Glutamatergic neuron (in vitro differentiated cells): ENCODE measurements at regions not wholly inside any gene's neighbourhood (a gene's known extent, or its start where the extent isn't known, plus 50 kb on each side); places are given as distances from the start of the nearest gene placed in this dataset.

ENCODE experiments used
- DNase-seq: peaks from one replicate; pipeline ENCODE4 v3.0.0; 2022
- H3K27ac Mint-ChIP-seq: one replicate; pipeline ENCODE4 v1.8.0; 2020; ENCODE audit warnings: mild to moderate bottlenecking, mixed read lengths, inconsistent platforms; ENCODE audit not compliant: unreplicated experiment
- H3K27me3 Mint-ChIP-seq: one replicate; pipeline ENCODE4 v1.8.0; 2020; ENCODE audit warnings: mild to moderate bottlenecking, moderate library complexity, mixed read lengths, inconsistent platforms; ENCODE audit not compliant: unreplicated experiment
- H3K36me3 Mint-ChIP-seq: one replicate; pipeline ENCODE4 v1.8.0; 2020; ENCODE audit warnings: mild to moderate bottlenecking, mixed read lengths, inconsistent platforms; ENCODE audit not compliant: unreplicated experiment
- H3K4me1 Mint-ChIP-seq: one replicate; pipeline ENCODE4 v1.8.0; 2020; ENCODE audit warnings: mild to moderate bottlenecking, low read depth, mixed read lengths, inconsistent platforms; ENCODE audit not compliant: unreplicated experiment
- H3K4me3 Mint-ChIP-seq: one replicate; pipeline ENCODE4 v1.8.0; 2020; ENCODE audit warnings: mild to moderate bottlenecking, mixed read lengths, inconsistent platforms; ENCODE audit not compliant: unreplicated experiment
- H3K9me3 Mint-ChIP-seq: one replicate; pipeline ENCODE4 v1.8.0; 2020; ENCODE audit warnings: mild to moderate bottlenecking, moderate library complexity, mixed read lengths, inconsistent platforms; ENCODE audit not compliant: unreplicated experiment
- CTCF ChIP-seq: fragments of 200-600 bp; sonication (generic); IDR thresholded peaks from one replicate; pipeline ENCODE4 v1.5.0; 2021; ENCODE audit not compliant: partially characterized antibody, unreplicated experiment

DNA sequence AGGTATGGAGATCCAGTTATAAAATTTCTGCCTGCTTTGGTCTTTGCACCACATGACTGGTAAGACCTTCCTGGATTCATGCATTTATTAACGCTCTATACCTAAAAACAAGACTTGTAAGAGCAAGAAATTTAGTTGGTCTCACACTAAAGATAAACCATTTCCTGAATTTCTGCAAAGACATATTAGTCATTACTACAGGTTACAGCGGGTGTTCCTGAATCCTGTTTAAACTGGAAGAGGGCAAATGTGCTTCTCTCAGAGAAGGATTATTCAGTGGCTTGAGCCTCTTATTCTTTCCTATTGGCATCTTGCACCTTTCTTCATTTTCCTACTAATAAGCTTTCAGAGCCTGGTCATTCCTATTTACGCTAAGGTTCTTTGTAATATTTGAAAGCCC is 397.6 kb upstream of the TENM3 start:
- Mint-ChIP-seq H3K27ac (no peak overlapping the region), H3K36me3 (no peaks in the 10 kb centered on the region), H3K9me3 (peaks cover 2% of the 10 kb centered on the region), H3K4me1 (peaks cover 11% of the 10 kb centered on the region), H3K27me3 (peaks cover 5% of the 10 kb centered on the region), H3K4me3 (no peak overlapping the region)
- TF ChIP-seq CTCF, result no peak
- DNase-seq, result no peak

DNA sequence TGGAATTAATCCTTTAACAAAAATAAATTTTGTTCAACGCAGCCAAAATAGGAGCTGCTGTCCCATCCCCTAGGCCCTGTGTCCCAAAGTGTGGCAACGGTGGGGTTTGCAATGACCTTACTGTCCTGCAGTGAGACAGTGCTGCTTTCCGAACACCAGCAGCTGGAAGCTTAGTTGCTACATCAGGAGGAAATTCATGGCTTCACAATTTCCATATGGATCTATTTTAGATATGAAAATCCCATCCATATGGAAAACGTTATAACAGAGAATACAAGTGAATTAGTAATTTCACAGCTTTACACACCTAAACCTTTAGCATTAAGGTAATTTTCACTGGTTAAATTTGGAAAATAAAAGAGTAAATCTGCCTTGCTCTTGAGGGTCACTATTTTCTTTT is 396.3 kb upstream of the TENM3 start:
- no peak overlapping the region for H3K4me3 Mint-ChIP-seq
- no peak for TF ChIP-seq CTCF
- H3K27ac Mint-ChIP-seq, result no peak overlapping the region

DNA sequence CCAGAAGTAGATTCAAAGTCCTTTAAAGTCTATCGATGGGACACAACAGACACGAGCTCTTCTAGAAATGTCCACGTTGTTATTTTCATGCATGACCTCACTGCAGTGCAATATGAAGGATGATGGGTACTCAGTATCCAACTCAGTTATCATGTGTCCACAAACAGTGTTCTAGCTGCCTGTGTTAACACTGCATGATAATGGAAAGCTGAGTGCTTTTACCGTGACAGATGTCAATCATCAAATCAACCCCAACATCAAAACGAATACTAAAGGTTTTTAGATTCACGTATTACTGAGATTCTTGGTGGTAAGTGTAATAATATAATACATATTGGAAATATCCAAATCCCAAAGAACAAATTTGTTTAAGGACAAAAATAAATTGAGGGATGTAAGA is 394.8 kb upstream of the TENM3 start:
- no peak for TF ChIP-seq CTCF

More for the DNA sequence above, 396.3 kb upstream of the TENM3 start:
- Mint-ChIP-seq H3K4me1 (peaks cover 11% of the 10 kb centered on the region), H3K9me3 (peaks cover 2% of the 10 kb centered on the region), H3K27me3 (peaks cover 5% of the 10 kb centered on the region), H3K36me3 (no peaks in the 10 kb centered on the region)
- no peak for DNase-seq

GRCh38 chr4:181849472-181849871 is 393.7 kb upstream of the TENM3 start:
- Mint-ChIP-seq H3K36me3 (no peaks in the 10 kb centered on the region), H3K27ac (no peak overlapping the region), H3K4me1 (peaks cover 13% of the 10 kb centered on the region), H3K27me3 (peaks cover 4% of the 10 kb centered on the region), H3K4me3 (no peak overlapping the region), H3K9me3 (peaks cover 2% of the 10 kb centered on the region)
- DNase-seq, result no peak
- no peak for TF ChIP-seq CTCF

More for the DNA sequence above, 394.8 kb upstream of the TENM3 start:
- H3K4me3 Mint-ChIP-seq, result no peak overlapping the region
- H3K36me3 Mint-ChIP-seq, result no peaks in the 10 kb centered on the region
- H3K9me3 Mint-ChIP-seq, result peaks cover 2% of the 10 kb centered on the region
- peaks cover 5% of the 10 kb centered on the region for H3K27me3 Mint-ChIP-seq
- H3K4me1 Mint-ChIP-seq, result peaks cover 11% of the 10 kb centered on the region
- no peak for DNase-seq
- no peak overlapping the region for H3K27ac Mint-ChIP-seq

DNA sequence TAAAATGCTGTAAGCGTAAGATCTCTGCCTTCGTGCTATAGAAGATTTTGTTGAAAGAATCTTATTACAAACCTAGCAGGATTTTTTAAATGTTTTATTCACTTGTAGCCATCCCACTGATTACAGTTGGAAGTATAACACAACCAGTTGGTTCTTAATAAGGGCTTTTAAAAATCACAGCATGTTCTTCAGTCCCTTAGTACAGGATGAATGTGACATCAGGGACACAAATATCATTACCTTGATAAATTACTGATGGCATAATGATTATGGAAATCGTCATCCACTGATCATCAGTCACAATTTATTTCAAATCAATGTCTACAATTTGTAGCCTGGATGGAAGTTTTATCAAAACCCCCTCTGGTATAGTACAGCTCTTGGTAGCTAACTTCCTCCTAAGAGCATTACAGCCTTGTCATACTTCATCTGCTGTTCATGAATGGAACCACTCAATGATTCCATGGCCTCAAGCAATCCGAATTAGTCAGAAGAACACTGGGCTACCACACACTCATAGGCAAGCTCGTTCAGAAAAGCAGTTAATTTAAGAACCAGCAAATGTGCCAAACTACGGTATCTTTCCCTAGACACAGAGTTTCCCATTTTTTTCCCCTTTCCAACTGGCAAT is 389.2 kb upstream of the TENM3 start:
- no peaks in the 10 kb centered on the region for H3K36me3 Mint-ChIP-seq
- no peaks in the 10 kb centered on the region for H3K9me3 Mint-ChIP-seq
- no peak for DNase-seq
- no peak for TF ChIP-seq CTCF
- no peak overlapping the region for H3K4me3 Mint-ChIP-seq
- H3K4me1 Mint-ChIP-seq, result peaks cover 7% of the 10 kb centered on the region
- H3K27ac Mint-ChIP-seq, result no peak overlapping the region
- H3K27me3 Mint-ChIP-seq, result peaks cover 10% of the 10 kb centered on the region
